GM12873 (cell line): ENCODE measurements at regions not wholly inside any gene's neighbourhood (a gene's known extent, or its start where the extent isn't known, plus 50 kb on each side); places are given as distances from the start of the nearest gene placed in this dataset.

Experiments
- CTCF ChIP-seq: IDR thresholded peaks from 2 replicates; pipeline ENCODE4 v1.5.1; 2012; ENCODE audit warnings: low read depth, mild to moderate bottlenecking, moderate library complexity, low read length, control low read depth; ENCODE audit not compliant: insufficient read depth; ENCODE audit errors: missing control alignments

DNA sequence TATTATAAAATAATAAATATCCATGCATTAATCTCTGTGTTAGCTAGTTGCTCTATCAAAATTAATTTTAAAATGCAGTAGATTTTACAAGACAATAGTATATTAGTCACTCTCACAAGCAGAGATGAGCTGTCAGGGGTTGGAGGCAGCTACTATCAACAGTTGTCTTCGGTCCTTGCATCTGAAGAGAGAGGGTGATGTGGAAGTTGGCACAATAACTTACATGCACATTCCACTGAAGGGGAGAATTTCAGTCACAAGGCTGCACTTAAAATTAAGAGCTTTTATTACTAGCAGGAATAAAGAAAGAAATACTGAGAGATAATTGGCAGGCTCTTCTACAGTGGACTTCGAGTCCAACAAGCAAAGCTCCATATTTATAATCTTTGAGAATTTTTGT, 166.9 kb upstream of the DCN start:
- no peak for TF ChIP-seq CTCF

DNA sequence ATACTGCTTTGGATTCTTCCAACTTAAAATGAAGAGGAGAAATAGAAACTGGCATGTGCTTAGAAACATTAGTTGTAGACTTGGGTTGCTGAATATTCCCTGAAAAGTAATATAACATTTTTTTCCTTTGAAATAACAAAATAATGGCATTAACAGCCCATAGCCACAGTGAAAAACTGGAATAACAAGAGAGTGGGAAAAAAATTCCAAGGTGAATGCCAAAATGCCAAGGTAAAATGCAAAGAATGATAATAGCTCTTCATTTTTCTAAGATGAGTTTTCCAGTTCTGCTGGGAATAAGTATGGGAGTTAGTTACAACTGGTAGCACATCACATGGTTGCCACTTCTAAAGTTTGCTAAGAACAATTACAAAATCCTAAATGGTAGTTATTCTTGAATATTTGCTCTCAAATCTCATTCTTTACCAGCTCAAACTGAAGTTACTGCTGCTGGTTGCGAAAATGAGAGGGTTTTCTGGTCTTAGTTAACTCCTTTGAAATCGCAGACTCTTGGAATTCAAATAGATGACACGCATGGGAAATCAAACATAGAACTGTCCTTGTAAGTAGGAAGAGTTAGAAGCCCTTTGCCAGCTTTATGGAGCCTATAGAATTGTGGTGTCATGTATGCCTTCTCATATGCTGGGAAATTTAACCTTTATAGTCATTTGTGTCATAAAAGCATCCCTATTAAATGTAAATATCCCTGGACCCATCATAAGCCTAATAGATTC, 165.0 kb upstream of the DCN start:
- TF ChIP-seq CTCF: no peak

- no peak for TF ChIP-seq CTCF
Measured at GRCh38 chr12:91346827-91347226, 164.2 kb upstream of the DCN start.

DNA sequence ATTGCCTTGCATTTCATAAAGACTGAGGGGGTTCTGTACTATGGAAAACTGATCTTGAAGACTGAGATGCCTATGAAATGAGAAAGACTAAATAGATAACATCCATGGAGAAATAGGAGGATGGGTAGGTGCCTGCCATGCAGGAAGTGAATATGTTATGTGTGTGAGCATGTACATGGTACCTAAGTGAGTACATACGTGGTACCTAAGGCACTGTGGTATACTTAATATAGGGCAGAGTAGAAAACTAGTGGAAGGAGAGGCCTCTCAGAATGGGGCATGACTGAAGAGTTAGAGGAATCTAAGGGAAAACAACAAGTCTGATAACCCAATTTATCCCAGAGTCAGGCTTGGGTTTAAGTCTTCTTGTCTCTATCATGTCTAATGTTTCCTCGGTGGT, 161.8 kb upstream of the DCN start:
- TF ChIP-seq CTCF: no peak

DNA sequence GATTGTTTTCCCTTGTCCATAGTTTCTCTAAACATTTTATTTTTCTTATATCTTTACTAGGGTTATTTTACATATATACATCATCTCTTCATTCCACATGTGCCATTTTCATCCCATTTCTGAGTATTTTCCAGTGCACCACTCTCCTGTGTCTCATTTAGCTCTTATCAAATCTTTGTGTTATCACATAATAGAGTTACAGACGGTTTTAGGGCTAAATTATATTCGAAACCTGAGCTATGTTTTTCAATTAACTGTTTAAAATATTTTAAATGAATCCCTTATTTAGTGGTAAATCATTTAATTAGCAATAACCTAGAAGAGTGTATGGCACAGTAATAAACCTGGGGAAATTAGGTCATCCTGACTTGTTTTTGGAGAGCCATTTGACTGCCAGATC, 160.4 kb upstream of the DCN start:
- no peak for TF ChIP-seq CTCF

- no peak for TF ChIP-seq CTCF
Measured at GRCh38 chr12:91339106-91339505, 156.5 kb upstream of the DCN start.

DNA sequence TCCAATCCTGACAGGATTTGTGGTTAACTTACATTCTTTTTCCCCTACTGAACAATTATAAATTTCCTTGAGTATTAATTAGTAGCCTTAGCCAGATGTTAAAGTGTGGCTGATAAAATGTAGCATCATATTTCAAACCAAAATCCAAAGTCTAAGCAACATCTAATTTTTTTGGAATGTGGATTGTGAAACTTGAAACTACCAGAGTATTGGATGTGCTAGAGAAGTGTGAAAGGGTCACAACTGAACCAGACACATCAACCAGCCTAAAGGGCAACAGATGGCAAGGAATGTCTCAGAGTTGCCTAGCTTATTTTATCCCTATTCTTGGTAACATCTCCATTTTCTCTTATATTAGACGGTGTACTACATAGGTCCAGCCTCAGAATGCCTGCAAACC, 153.1 kb upstream of the DCN start:
- TF ChIP-seq CTCF: no peak
